ENCODE measurements at regions not wholly inside any gene's neighbourhood (a gene's known extent, or its start where the extent isn't known, plus 50 kb on each side); places are given as distances from the start of the nearest gene placed in this dataset.

DNA sequence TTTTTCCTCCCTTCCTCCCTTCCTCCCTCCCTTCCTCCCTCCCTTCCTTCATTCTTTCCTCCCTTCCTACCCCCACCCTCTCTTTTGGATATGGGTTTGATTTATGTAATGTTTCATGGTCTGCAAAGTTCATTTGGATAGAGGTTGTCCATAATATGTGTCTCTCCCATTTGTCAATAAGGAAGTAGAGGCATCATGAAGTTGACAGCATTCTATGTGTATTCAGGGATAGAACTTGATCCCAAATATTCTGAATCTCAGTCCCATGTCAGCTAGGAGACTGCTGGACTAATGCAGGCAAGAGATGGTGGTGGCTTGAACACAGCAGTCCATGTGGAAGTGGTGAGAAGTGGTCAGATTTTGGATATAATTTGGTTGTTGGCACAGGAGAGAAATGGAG lies 90.7 kb upstream of the SLC6A6 start:
- Histone ChIP-seq H3K9me3 (ENCODE audit: insufficient read depth in 2 of 2, low read depth in 1 of 2, low read length in 1 of 2) (no peaks in the 10 kb centered on the region), H4K5ac (ENCODE audit: insufficient read length, low read depth, low read length) (no peak overlapping the region), H2AFZ (ENCODE audit: low read length) (no peak overlapping the region), H3K9ac (replicated peaks in 1 of 4; ENCODE audit: extremely low read depth in 1 of 4, low read depth in 3 of 4, low read length in 3 of 4) (no peak overlapping the region), H3K23ac (ENCODE audit: insufficient read length) (no peak overlapping the region), H3K18ac (ENCODE audit: extremely low read depth, low read length) (no peak overlapping the region), H3K79me2 (ENCODE audit: control insufficient read depth in 1 of 2, insufficient read depth in 2 of 2, low read length in 2 of 2) (no peaks in the 10 kb centered on the region), H3K56ac (replicated peaks; ENCODE audit: insufficient read length, low read depth, low read length) (no peak overlapping the region), H2AK5ac (ENCODE audit: low read depth, low read length) (no peak overlapping the region), H3K4me3 (ENCODE audit: extremely low read depth in 1 of 4, insufficient read depth in 2 of 4, low read depth in 3 of 4, low read length in 4 of 4) (no peak overlapping the region), H4K91ac (replicated peaks; ENCODE audit: insufficient read length, low read length) (no peak overlapping the region), H3K14ac (ENCODE audit: insufficient read length) (no peak overlapping the region), H3K27ac (ENCODE audit: low read depth, low read length) (no peak overlapping the region), H4K8ac (ENCODE audit: extremely low read depth, insufficient read depth, low read length) (no peak overlapping the region), H2BK12ac (ENCODE audit: low read depth, low read length) (0 out of 2 replicates have a peak overlapping the region, but pooled peaks have one; percentile 23), H3K4me1 (replicated peaks in 1 of 4; ENCODE audit: control insufficient read depth in 3 of 4, insufficient read depth in 4 of 4, low read length in 3 of 4) (peaks cover 0 to 2% (median 0%) of the 10 kb centered on the region in 4 experiments; a peak in 2 of 7 replicates), H3K4ac (replicated peaks; ENCODE audit: insufficient read length, low read depth, low read length) (no peak overlapping the region), H2BK120ac (replicated peaks; ENCODE audit: low read depth, low read length) (no peak overlapping the region), H4K20me1 (replicated peaks in 1 of 2; ENCODE audit: control insufficient read depth in 1 of 2, insufficient read depth in 2 of 2, low read length in 2 of 2) (no peaks in the 10 kb centered on the region), H3K79me1 (ENCODE audit: low read depth, low read length) (no peaks in the 10 kb centered on the region), H2BK20ac (ENCODE audit: low read length) (no peak overlapping the region), H3K36me3 (ENCODE audit: control insufficient read depth in 2 of 4, insufficient read depth in 4 of 4, low read length in 3 of 4) (no peaks in the 10 kb centered on the region), H3K23me2 (ENCODE audit: low read depth, low read length) (0 out of 2 replicates have a peak, but pooled peaks cover 2% of the 10 kb centered on the region), H3K4me2 (ENCODE audit: insufficient read depth in 1 of 2, low read depth in 2 of 2, low read length in 2 of 2) (no peak overlapping the region), H2BK5ac (ENCODE audit: low read depth, low read length) (no peak overlapping the region), H2BK15ac (ENCODE audit: low read length) (no peak overlapping the region), H3K27me3 (replicated peaks in 1 of 4; ENCODE audit: control insufficient read depth in 3 of 4, extremely low read depth in 1 of 4, insufficient read depth in 3 of 4, low read length in 3 of 4) (peaks cover 0 to 2% (median 0%) of the 10 kb centered on the region in 4 experiments; a peak in 1 of 7 replicates)
- ChIA-PET CTCF (ENCODE audit: partially characterized antibody) (interaction anchor here (1.1 to 1.4 kb wide), 3 partner anchors 10 to 198 kb away, joined by 3 to 5 read pairs (median 3); no protein-coding TSS in a partner anchor), POLR2A (ENCODE audit: partially characterized antibody) (no interaction called here)
- FAIRE-seq (no peak), DNase-seq (ENCODE audit: low read depth in 1 of 2, low spot score in 2 of 2) (no peak)
- TF ChIP-seq SIN3A (conservative IDR thresholded peaks at IDR 0.05 in 1 of 2, IDR thresholded peaks at IDR 0.05 in 1 of 2; ENCODE audit: low read depth in 1 of 2, low read length in 2 of 2) = no peak
- no peak for TF ChIP-seq POLR2AphosphoS5 (IDR thresholded peaks at IDR 0.05; ENCODE audit: low read depth, low read length)
- no peak for TF ChIP-seq TAF7 (optimal IDR thresholded peaks at IDR 0.05; ENCODE audit: borderline replicate concordance, low read depth, low read length)
- no peak for TF ChIP-seq CHD1 (IDR thresholded peaks at IDR 0.05; ENCODE audit: low read depth, low read length)
- no peak for TF ChIP-seq EGR1 (IDR thresholded peaks at IDR 0.05; ENCODE audit: borderline replicate concordance, low read depth, low read length)
- TF ChIP-seq GABPA (IDR thresholded peaks at IDR 0.05; ENCODE audit: borderline replicate concordance, insufficient read depth, low read length) = no peak
- no peak for TF ChIP-seq EP300 (IDR thresholded peaks at IDR 0.05; ENCODE audit: borderline replicate concordance in 1 of 2, low read depth in 2 of 2, low read length in 2 of 2)
- TF ChIP-seq POLR2A (IDR thresholded peaks at IDR 0.05; ENCODE audit: control extremely low read depth in 1 of 2, low read depth in 2 of 2, low read length in 2 of 2) = no peak
- no peak for TF ChIP-seq CEBPB (IDR thresholded peaks at IDR 0.05; ENCODE audit: low read depth, low read length)
- no peak for TF ChIP-seq KDM5A (IDR thresholded peaks at IDR 0.05; ENCODE audit: low read length)
- TF ChIP-seq BACH1 (IDR thresholded peaks at IDR 0.05; ENCODE audit: low read length) = no peak
- no peak for TF ChIP-seq FOSL1 (IDR thresholded peaks at IDR 0.05; ENCODE audit: insufficient read depth, low read depth, low read length)
- no peak for TF ChIP-seq ASH2L (IDR thresholded peaks at IDR 0.05; ENCODE audit: low read length)
- TF ChIP-seq TEAD4 (IDR thresholded peaks at IDR 0.05; ENCODE audit: low read depth, low read length) = no peak
- no peak for TF ChIP-seq BRCA1 (IDR thresholded peaks at IDR 0.05; ENCODE audit: low read depth, low read length)
- no peak for TF ChIP-seq SP1 (IDR thresholded peaks at IDR 0.05; ENCODE audit: low read depth, low read length)
- TF ChIP-seq RAD21 (IDR thresholded peaks at IDR 0.05 in 1 of 2, conservative IDR thresholded peaks at IDR 0.05 in 1 of 2; ENCODE audit: low read depth in 2 of 2, low read length in 2 of 2) = no peak

Measured in H1 (cell line).